Cardiac muscle cell (in vitro differentiated cells and primary cell): ENCODE measurements at regions not wholly inside any gene's neighbourhood (a gene's known extent, or its start where the extent isn't known, plus 50 kb on each side); places are given as distances from the start of the nearest gene placed in this dataset.

Experiments
- DNase-seq, 2 donors: peaks; one replicate each; pipeline versions ENCODE4 v3.0.0 to v3.0.0-alpha.2; 2010 to 2017; ENCODE audit warnings: low read depth in 1 of 2, low spot score in 1 of 2
- H3K27ac ChIP-seq: fragments of 200-600 bp; sonication (generic); 2 replicates; pipeline ENCODE4 v1.5.1; 2016
- H3K27me3 ChIP-seq: fragments of 200-600 bp; sonication (generic); 2 replicates; pipeline ENCODE4 v1.6.0; 2016; ENCODE audit warnings: control low read depth
- H3K36me3 ChIP-seq: fragments of 200-600 bp; sonication (generic); 2 replicates; pipeline ENCODE4 v1.5.1; 2016; ENCODE audit warnings: control low read depth
- H3K4me1 ChIP-seq: fragments of 200-600 bp; sonication (generic); 2 replicates; pipeline ENCODE4 v1.8.1; 2017; ENCODE audit warnings: low read depth, mild to moderate bottlenecking, mixed run types
- H3K4me3 ChIP-seq: fragments of 200-600 bp; sonication (generic); 2 replicates; pipeline ENCODE4 v1.5.1; 2016; ENCODE audit warnings: mild to moderate bottlenecking
- H3K9me3 ChIP-seq: fragments of 200-600 bp; sonication (generic); 2 replicates; pipeline ENCODE4 v1.5.1; 2017; ENCODE audit warnings: low read depth, mild to moderate bottlenecking, control low read depth
- CTCF ChIP-seq: IDR thresholded peaks from 2 replicates; pipeline ENCODE4 v1.5.1; 2012; ENCODE audit warnings: low read depth, mild to moderate bottlenecking, low read length

- Histone ChIP-seq H3K9me3 (no peaks in the 10 kb centered on the region), H3K4me1 (no peaks in the 10 kb centered on the region), H3K27me3 (peaks cover 3% of the 10 kb centered on the region), H3K4me3 (no peak overlapping the region), H3K27ac (no peak overlapping the region), H3K36me3 (no peaks in the 10 kb centered on the region)
- no peak for TF ChIP-seq CTCF
- DNase-seq, result peak in 1 of 2 donors; percentile 62
Measured at GRCh38 chr2:106990297-106990696, 104.3 kb upstream of the ST6GAL2 start.

- H3K27ac ChIP-seq, result no peak overlapping the region
- peaks cover 14% of the 10 kb centered on the region for H3K27me3 ChIP-seq
- no peaks in the 10 kb centered on the region for H3K4me1 ChIP-seq
- DNase-seq, result no peak
- no peaks in the 10 kb centered on the region for H3K9me3 ChIP-seq
- no peak overlapping the region for H3K4me3 ChIP-seq
- H3K36me3 ChIP-seq, result no peaks in the 10 kb centered on the region
- no peak for TF ChIP-seq CTCF
Measured at GRCh38 chr2:106991866-106992265, 105.9 kb upstream of the ST6GAL2 start.

GRCh38 chr2:106995556-106995955 lies 109.6 kb upstream of the ST6GAL2 start:
- Histone ChIP-seq H3K9me3 (no peaks in the 10 kb centered on the region), H3K27me3 (peaks cover 17% of the 10 kb centered on the region), H3K4me3 (no peak overlapping the region), H3K36me3 (no peaks in the 10 kb centered on the region), H3K4me1 (no peaks in the 10 kb centered on the region), H3K27ac (no peak overlapping the region)
- no peak for TF ChIP-seq CTCF
- DNase-seq, result peak in 1 of 2 donors; percentile 22

- H3K4me3 ChIP-seq, result no peak overlapping the region
- no peak for DNase-seq
- no peaks in the 10 kb centered on the region for H3K4me1 ChIP-seq
- peaks cover 17% of the 10 kb centered on the region for H3K27me3 ChIP-seq
- H3K36me3 ChIP-seq, result no peaks in the 10 kb centered on the region
- no peak overlapping the region for H3K27ac ChIP-seq
- TF ChIP-seq CTCF, result no peak
- H3K9me3 ChIP-seq, result no peaks in the 10 kb centered on the region
Measured at GRCh38 chr2:106996171-106996769, 110.3 kb upstream of the ST6GAL2 start.

- H3K4me1 ChIP-seq, result no peaks in the 10 kb centered on the region
- no peaks in the 10 kb centered on the region for H3K9me3 ChIP-seq
- DNase-seq, result no peak
- H3K36me3 ChIP-seq, result no peaks in the 10 kb centered on the region
- no peak overlapping the region for H3K27ac ChIP-seq
- H3K27me3 ChIP-seq, result peaks cover 22% of the 10 kb centered on the region
- TF ChIP-seq CTCF, result no peak
- no peak overlapping the region for H3K4me3 ChIP-seq
Measured at GRCh38 chr2:106997204-106997603, 111.2 kb upstream of the ST6GAL2 start.
